ENCODE measurements at regions not wholly inside any gene's neighbourhood (a gene's known extent, or its start where the extent isn't known, plus 50 kb on each side); places are given as distances from the start of the nearest gene placed in this dataset.

DNA sequence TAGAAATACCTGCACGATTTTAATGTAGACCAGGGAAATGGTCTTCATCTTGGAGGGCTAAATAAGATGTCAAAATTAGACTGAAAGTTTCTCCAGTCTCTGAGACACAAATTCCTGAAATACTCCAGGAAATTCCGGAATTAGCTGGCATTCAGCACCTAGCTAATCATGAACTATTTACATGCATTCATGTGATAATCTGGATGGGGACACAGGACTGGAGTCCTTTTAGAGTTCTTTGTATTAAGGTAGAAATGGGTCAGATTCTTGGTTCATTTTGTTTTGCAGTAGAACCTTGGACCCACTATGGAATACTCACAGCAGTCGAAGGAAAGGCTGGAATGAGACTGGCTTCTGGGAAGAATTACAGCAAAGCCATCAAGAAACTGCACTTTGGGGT, 65.3 kb upstream of the MDFIC start:
- no peak for DNase-seq (ENCODE audit: extremely low spot score)
- ChIA-PET POLR2A (no interaction called here), CTCF (interaction anchor here (2.4 to 4.4 kb wide), 2 partner anchors 10 to 16 kb away, joined by 16 to 19 read pairs; no protein-coding TSS in a partner anchor)
- TF ChIP-seq, protein P1, sequence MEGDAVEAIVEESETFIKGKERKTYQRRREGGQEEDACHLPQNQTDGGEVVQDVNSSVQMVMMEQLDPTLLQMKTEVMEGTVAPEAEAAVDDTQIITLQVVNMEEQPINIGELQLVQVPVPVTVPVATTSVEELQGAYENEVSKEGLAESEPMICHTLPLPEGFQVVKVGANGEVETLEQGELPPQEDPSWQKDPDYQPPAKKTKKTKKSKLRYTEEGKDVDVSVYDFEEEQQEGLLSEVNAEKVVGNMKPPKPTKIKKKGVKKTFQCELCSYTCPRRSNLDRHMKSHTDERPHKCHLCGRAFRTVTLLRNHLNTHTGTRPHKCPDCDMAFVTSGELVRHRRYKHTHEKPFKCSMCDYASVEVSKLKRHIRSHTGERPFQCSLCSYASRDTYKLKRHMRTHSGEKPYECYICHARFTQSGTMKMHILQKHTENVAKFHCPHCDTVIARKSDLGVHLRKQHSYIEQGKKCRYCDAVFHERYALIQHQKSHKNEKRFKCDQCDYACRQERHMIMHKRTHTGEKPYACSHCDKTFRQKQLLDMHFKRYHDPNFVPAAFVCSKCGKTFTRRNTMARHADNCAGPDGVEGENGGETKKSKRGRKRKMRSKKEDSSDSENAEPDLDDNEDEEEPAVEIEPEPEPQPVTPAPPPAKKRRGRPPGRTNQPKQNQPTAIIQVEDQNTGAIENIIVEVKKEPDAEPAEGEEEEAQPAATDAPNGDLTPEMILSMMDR (IDR thresholded peaks at IDR 0.05; ENCODE audit: control extremely low read depth, extremely low read depth, low read depth, missing control alignments) = no peak

DNA sequence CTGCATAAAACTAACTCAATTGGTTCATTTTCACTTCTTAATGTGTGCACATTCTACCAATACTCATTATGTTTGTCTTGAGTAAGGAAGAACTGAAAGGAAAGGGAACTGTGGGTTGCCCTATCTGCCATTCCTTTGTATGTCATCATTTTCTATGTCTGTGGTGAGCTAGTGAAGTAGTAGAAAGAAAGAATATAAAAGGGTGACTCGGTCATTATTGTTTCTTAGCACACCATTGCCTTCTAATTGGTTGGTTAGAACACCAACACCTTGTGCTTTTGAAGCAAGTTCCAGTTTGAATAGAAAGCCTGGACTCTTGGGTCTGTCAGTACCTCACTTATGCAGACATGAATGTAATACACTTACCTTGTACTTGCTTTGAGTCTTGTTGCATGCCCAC, 64.3 kb upstream of the MDFIC start:
- ChIA-PET CTCF (interaction anchor here (1.8 to 4.4 kb wide), 2 partner anchors 10 to 15 kb away, joined by 5 to 16 read pairs; no protein-coding TSS in a partner anchor), POLR2A (no interaction called here)
- no peak for DNase-seq (ENCODE audit: extremely low spot score)
- TF ChIP-seq, protein P1 (IDR thresholded peaks at IDR 0.05; ENCODE audit: control extremely low read depth, extremely low read depth, low read depth, missing control alignments) = no peak

DNA sequence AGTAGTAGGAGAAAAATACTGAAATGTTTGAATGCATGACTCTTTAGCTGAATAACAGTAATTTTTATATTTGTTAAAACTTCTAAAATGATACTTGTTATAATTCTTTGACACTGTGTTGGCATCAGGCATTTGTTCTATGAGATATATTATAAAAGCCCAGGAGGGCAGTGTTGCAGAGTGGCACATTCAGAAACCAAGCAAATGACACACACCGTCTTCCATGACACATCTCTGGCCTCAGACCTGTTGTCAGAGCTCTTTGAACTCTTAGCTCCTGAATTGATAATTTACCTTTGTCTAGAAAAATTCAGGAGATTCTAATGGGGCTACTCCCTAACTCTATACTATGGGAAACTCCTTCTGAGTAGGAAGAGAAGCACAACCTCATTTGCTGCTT, 62.4 kb upstream of the MDFIC start:
- no peak for DNase-seq (ENCODE audit: extremely low spot score)
- CTCF ChIA-PET = interaction anchor here (0.6 to 4.4 kb wide), 2 partner anchors 13 to 41 kb away, joined by 3 to 16 read pairs; no protein-coding TSS in a partner anchor
- TF ChIP-seq, protein P1 (IDR thresholded peaks at IDR 0.05; ENCODE audit: control extremely low read depth, extremely low read depth, low read depth, missing control alignments) = no peak
- POLR2A ChIA-PET = no interaction called here

DNA sequence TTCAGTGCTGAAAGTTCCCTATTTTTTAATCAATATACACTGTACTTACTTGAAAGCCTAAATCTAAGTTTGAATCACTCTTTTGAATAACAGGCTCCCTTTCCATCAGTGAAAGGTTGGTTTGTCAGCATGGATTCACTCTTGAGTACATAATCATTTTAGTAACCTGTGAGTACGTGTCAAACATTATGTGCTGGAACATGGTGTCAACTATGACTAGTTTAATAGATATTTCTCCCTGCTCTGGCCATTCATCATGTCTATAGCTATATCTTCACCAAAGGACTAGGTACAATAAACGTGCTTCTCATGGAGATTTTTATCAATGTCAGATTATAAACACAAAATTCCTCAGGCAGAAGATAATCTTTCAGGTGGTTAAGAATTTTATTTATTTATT, 61.7 kb upstream of the MDFIC start:
- no peak for DNase-seq (ENCODE audit: extremely low spot score)
- CTCF ChIA-PET = no interaction called here
- POLR2A ChIA-PET = no interaction called here
- TF ChIP-seq, protein P1 (IDR thresholded peaks at IDR 0.05; ENCODE audit: control extremely low read depth, extremely low read depth, low read depth, missing control alignments) = no peak

DNA sequence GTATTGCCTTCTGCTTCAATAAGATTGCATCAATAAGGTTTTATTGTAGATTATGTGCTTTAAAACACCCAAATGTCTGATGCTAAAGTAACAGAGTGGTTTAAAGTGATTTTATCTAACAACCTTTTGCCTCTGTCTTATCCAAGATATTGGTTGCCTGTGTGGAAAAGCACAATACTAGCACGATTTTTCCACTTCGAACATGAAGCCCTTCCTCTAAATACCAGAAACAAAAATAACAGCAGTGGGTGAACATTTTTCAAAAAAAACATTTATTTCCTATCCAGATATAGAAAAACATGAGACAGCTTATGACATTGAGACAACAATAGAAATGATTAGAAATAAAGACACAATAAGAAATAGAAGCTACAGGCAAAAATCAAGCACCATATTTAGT, 59.5 kb upstream of the MDFIC start:
- TF ChIP-seq, protein P1 (IDR thresholded peaks at IDR 0.05; ENCODE audit: control extremely low read depth, extremely low read depth, low read depth, missing control alignments) = no peak
- CTCF ChIA-PET = interaction anchor here (1.1 to 2.2 kb wide), 2 partner anchors 61 to 354 kb away, joined by 3 to 7 read pairs; no protein-coding TSS in a partner anchor
- POLR2A ChIA-PET = no interaction called here
- no peak for DNase-seq (ENCODE audit: extremely low spot score)

DNA sequence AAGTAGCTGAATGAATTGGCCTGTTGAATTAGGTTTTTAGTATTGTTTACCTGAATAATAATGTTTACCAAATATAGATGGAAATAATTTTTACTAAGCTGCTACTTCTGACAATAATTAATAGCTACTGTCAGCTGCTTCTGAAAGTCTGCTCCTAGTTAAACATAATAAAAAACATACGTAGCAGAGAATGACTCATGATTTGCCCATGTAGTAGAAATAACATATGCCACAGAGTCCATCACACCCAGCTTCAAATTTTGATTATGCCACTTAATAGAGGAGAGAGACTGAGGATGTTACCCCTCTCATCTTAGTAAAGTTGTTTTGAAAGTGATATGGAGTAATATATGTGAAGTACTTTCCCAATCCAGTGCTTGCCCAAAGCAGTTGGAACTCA, 57.6 kb upstream of the MDFIC start:
- ChIA-PET POLR2A (no interaction called here), CTCF (interaction anchor here (0.7 to 4.0 kb wide), 14 partner anchors 8 to 353 kb away, joined by 3 to 23 read pairs (median 6); no protein-coding TSS in a partner anchor)
- TF ChIP-seq, protein P1 (IDR thresholded peaks at IDR 0.05; ENCODE audit: control extremely low read depth, extremely low read depth, low read depth, missing control alignments) = no peak
- no peak for DNase-seq (ENCODE audit: extremely low spot score)
